ENCODE measurements at regions not wholly inside any gene's neighbourhood (a gene's known extent, or its start where the extent isn't known, plus 50 kb on each side); places are given as distances from the start of the nearest gene placed in this dataset.

DNA sequence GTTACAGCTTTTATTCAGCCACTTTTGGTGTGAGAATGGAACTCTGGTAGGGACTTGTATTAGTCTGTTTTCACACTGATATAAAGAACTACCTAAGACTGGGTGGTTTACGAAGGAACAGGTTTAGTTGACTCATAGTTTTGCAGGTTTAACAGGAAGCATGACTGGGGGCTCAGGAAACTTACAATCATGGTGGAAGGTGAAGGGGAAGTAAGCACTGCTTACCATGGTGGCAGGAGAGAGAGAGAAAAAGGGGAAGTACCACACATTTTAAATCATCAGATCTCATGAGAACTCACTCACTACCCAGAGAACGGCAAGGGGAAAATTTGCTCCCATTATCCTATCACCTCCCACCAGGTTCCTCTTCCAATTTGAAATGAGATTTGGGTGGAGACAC lies 942.2 kb downstream of the PCDH17 start:
- no peak for TF ChIP-seq ZNF605 (CRISPR knock-in tag; IDR thresholded peaks at IDR 0.05)
- TF ChIP-seq, protein P1, sequence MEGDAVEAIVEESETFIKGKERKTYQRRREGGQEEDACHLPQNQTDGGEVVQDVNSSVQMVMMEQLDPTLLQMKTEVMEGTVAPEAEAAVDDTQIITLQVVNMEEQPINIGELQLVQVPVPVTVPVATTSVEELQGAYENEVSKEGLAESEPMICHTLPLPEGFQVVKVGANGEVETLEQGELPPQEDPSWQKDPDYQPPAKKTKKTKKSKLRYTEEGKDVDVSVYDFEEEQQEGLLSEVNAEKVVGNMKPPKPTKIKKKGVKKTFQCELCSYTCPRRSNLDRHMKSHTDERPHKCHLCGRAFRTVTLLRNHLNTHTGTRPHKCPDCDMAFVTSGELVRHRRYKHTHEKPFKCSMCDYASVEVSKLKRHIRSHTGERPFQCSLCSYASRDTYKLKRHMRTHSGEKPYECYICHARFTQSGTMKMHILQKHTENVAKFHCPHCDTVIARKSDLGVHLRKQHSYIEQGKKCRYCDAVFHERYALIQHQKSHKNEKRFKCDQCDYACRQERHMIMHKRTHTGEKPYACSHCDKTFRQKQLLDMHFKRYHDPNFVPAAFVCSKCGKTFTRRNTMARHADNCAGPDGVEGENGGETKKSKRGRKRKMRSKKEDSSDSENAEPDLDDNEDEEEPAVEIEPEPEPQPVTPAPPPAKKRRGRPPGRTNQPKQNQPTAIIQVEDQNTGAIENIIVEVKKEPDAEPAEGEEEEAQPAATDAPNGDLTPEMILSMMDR (CRISPR knock-in tag; IDR thresholded peaks at IDR 0.05): no peak
- no peak for TF ChIP-seq EED (CRISPR knock-in tag; IDR thresholded peaks at IDR 0.05)

Measured in HepG2 (cell line).